ENCODE measurements at regions not wholly inside any gene's neighbourhood (a gene's known extent, or its start where the extent isn't known, plus 50 kb on each side); places are given as distances from the start of the nearest gene placed in this dataset.

DNA sequence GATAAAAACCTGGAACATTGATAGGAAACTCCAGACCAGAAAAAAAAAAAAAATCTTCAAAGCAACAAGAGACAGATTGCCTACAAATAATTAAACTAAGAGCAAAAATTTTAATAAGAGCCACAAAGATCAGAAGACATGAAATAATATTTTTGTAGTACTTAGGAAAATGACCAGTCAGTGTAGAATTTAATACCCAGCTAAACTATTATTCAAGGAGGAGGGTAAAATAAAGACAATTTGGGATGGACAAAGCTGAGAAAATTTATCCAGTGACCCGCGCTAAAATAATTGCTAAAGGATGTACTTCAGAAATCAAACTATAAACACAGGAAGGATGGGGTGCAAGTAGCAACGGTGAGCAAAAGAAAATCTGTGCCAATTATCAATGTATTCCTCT, 133.2 kb downstream of the AQP9 start:
- DNase-seq: no peak

DNA sequence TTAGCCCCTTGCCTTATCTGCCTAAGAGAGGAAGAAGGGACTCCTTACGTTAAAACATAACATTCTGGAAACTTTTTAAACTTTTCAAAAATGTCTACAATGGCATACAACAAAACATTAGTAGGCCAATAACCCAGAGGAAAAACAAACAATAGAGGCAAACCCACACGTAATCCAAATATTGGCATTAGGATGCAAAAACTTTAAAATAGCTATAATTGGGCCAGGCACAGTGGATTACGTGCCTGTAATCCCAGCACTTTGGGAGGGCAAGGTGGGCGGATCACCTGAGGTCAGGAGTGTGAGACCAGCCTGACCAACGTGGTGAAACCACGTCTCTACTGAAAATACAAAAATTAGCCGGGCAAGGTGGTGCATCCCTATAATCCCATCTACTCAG, 134.9 kb downstream of the AQP9 start:
- no peak for DNase-seq

DNA sequence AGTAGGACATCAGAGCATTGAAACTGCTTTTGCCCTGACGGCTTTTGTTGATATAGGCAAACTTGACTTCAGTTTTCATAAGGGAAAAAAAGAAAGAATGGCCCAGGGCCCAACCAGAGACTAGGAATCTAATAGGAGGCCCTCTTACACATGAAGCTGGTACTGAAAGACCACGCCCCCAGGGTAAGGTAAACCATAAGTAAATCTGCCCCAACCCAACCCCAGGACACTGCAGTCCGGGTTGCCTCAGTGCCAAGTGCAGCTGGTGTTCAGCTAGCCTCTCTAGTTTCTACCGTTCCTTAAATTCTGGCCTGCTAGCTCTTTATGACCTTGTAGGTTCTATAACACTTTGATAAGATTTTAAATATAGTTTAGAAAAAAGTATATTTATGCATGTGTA, 136.7 kb downstream of the AQP9 start:
- no peak for DNase-seq

DNA sequence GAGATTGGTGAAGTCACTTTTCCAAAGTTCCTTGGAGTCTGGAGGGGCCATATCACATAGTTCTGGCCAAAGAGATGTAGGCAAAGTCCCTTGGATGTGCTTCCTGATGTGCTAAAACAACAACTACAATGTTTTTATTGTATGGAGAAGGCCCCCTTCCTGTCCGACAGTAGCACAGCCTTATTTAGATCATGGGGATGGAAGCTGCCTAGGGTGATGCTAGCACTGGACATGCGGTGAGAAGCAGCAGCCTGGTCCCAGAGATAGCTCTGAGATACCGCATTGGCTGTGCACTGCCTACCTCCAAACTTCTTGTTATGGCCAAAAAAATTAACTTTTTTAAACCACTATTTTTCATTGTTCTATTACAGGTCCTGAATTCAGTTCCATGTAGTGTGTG, 137.6 kb downstream of the AQP9 start:
- no peak for DNase-seq

DNA sequence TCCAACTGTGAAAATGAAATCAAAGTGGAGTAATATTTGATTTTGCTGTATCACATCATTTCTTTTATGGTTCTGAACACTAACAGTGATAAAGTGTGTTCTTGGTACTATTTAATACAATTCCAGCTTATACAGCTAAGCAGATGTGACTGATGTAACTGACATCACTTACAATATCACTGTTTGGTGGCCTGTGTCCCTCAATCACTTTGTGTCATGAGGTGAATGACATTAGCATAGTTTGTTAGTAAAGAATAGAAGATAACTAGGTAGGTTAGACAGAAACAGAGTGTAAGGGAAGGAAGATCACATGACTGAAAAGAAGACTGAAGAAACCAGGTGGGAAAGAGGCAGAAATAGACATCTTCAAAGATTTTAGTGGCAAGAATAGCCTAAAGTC, 138.7 kb downstream of the AQP9 start:
- DNase-seq: no peak

DNA sequence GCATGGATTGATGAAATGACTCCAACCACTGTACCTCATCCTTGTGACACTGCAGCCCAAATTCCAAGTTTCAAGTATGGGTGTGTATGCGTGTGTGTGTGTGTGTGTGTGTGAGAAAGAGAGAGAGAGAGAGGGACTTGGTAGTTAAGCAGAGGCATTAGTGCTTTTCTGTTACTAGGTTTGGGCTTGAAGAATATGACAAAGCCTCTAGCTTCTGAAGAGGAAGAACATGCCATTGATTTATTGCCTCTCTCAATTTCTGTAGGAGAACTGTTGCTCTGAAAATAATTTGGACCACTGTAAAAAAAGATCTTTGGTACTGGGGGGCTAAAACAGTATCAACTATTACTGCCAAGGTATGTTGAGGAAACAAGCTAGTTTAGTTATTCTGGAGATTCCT, 139.2 kb downstream of the AQP9 start:
- no peak for DNase-seq

DNA sequence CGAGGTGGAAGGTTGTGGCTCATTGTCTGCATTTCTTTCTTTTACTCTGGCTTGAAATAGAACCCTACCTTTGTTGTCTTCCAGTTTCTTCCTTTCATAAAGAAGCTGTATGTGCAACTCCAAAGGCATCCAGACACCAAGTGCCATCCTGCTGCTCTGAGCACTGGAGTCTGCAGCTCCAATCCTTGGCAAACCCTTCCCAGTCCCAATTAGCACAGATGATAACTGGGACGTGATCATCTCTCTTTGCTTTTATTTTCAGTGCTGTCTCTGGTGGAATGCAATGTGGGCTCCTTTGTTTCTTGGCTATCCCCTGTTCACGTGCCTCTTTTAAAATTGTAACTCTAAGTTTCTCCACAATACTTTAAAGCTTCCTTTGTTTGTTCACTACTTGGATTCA, 140.9 kb downstream of the AQP9 start:
- DNase-seq: no peak

DNA sequence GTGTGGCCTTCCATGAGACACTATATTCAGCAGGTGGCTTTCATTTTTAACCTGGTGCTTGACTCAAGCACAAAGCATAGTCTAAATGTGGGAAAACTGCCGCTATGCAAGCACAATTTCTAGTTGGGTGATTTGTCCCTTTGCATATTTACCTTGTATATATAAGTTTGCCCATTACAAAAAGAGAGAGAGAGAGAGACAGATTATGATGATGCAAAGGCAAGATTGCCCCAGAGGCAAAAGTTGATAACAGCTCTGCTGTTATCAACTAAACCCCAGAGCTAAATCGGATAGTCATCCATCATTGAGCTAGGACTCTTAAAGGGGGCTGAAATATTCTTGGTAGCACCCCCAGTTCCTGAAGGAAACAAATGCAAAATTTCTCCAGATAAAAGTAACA, 141.5 kb downstream of the AQP9 start:
- DNase-seq: no peak

DNA sequence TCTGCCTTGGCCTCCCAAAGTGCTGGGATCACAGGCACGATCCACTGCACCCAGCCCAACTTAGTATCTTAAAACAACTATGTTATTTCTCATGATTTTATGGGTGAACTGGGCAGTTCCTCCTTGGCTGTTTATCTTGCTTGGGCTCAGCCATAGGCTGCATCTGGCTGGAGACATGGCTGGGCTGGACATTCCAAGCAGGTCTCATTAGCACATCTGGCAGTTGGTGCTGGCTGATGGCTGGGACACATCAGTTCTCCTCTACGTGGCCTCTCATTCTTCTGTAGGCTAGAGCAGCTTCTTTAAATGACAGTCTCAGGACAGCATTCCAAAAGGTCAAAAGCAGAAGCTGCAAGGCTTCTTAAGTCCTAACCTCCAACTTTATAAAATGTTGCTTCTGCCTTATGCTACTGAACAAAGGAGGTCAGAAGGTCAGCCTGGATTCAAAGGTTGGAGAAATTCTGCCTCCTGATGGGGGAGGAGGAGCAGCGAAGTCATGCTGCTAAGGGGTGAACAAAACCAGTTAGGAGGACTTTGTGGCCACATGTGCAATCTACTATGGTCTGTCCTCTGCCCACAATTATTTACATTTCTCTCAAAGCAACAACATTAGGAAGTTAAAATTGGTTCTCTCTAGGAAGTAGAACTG, 144.0 kb downstream of the AQP9 start:
- DNase-seq: no peak

DNA sequence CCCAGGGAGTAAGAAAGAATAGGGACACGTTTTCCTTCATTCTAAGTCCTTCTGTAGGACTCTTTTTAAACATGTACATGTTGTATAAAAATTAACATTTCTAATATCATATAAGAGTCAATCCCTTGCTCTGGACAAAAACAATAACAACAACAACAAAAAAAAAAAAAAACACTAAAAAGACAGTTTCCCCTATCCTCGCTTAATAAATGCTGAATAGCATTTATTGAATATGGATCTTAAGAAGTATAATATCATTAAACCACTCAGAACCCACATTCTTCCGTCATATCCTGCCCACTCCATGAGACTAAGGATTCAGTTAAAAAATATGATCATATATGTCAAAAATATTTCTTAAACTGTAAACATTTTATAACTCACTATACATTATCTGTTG, 145.1 kb downstream of the AQP9 start:
- DNase-seq: no peak

DNA sequence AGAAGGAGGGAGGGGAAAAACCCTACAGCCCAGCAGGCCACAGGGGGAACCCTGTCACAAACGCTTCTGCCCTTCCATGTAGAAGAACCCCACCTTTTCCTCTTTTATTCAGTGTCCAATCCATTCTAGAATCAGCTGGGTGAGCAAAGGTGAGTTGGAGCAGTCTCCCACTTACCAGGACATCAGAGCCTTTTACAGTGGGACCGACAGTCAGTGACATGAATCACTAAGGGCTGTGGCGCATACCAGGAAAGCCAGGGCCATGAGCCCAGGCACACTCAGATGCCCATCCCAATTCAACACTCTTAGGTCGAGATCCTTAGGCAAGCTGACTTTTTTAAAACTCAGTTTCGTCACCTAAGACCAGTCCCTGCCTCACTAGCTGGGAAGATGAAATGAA, 146.1 kb downstream of the AQP9 start:
- DNase-seq: no peak

DNA sequence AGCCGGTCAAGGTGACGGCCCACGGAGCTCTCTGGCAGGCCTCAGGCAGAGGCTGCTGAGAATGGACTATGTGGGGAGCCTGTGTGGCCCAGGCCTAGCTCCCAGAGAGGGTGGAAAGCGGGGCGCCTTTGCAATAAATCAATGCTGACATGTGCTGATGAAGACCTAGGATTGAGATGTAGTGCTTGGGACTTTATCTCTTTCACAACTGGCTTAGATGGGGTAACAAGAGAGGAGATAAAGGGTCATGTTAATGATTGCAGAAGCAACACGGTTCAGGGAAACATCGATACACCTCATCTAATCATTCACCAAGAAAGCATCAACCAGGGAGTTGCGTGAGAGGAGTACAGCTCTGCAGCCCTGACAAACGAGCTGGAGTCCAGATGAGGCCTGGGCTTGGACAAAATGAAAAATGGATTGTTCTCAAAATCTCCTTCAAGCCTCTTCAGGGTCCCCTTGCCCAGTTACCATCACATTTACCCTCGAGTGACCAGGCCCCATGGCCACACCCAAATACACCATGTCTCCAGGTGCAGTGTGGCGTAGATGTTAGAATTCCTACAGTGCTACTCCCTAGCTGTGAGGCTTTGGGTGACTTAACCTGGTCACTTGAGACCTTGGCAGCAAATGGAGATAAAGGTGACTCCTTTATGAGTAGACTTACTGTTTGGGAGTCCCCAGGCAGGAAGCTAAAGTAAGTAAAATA, 146.4 kb upstream of the LIPC start:
- no peak for DNase-seq

DNA sequence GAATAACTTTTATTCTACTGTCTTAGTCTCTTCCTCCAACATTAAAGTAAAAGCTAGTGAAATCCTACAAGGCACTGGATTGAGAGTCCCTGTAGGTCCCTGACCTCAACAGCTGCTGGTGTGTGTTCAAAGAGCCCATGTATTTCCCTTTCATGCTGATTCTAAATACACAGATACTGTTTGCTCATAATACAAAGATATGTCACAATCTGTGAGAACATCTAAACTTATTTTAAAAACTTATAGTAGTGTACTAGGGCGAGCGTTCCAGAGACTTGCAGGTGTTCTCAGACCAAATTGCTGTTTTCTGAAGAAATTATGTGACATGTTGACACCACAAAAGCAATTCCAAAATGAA, 145.9 kb upstream of the LIPC start:
- DNase-seq: no peak

DNA sequence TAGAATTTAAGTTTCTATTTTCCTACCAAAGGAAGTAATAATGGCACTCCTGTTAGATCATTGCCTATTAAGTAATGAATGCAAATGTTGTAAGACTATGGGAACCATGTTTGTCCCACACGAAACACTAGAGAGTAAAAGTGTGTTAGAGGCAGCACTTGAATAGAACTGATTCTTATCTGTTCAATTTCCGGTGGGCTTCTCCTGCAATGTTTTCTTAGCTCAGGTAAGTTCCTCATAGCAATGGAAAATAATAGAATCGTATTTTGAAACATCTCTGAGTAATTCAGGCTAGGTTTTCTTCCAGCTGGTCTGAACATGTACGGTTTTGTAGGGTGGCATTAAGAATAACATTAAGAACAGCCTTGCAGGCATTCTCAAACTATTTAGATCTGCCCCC, 145.3 kb upstream of the LIPC start:
- no peak for DNase-seq

DNA sequence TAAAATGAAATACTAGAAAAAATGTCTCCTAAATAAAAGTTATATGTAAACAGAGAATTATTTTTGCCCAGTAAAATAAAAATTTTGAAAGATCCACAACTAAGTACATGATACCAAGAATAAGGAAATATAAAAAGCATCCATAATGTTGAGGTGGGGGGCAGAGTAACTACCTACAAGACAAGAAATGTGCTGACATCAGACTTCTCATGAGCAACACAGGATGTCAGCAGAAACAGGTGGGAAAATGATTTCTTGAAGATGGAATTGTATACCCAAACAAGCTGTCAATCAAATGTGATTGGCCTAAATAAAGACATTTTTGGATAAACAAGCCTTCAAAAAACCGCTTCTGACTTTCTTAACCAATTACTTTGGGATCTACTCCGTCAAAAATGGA, 143.9 kb upstream of the LIPC start:
- no peak for DNase-seq

DNA sequence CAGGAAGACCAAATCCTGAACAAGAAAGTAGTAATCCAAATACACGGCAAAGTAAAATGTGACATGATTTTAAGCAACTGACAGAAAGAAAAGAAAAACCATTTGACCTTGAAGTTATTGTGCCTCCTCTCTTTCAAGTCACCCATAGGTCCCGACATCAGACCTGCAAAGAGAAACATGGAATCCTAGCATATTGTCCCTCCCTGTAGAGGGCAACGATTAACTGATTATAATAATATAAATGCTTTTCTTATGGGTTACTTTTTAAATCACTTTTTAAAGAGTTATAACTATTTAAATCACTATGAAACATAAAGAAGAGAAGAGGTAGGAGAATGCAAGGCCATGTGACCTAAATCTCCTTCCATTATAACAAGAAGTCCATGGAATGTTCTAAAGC, 143.2 kb upstream of the LIPC start:
- no peak for DNase-seq

DNA sequence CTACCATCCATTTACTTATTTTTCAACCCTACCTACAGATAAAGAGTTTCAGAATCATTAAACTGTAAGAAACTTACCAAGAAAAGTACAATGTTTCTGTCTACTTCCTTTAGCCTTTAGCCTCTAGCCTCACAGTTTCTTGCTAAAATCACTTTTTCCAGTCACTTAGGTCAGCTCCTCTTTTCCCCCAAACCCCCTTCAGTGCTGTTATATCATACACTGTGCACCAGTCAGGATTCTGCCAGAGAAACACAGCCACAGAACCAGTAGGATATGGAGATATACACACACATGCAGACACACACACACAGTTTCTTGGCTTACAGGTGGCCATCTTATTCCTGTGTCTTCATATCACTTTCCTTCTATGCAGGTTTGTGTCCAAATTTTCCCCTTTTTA, 139.9 kb upstream of the LIPC start:
- no peak for DNase-seq

DNA sequence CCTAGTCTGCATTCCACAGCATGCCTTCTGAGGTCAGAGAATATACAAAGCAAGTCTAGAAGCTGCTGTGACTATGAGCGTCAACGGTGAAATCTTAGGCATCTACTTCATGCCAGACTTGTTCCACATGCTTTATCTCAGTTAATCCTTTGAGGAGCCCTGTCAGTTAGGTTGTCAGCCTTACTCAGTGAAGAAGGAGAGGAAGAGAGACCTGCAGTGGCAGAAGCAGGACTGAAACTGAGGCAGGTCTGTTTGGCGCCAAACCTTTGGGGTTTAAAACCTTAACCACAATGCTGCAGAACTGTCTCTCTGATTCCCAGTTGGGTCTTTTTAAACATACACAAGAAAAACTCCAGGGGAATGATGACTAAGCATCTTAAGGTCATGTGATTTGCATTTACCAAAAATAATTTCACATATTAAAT, 139.0 kb upstream of the LIPC start:
- DNase-seq: no peak

DNA sequence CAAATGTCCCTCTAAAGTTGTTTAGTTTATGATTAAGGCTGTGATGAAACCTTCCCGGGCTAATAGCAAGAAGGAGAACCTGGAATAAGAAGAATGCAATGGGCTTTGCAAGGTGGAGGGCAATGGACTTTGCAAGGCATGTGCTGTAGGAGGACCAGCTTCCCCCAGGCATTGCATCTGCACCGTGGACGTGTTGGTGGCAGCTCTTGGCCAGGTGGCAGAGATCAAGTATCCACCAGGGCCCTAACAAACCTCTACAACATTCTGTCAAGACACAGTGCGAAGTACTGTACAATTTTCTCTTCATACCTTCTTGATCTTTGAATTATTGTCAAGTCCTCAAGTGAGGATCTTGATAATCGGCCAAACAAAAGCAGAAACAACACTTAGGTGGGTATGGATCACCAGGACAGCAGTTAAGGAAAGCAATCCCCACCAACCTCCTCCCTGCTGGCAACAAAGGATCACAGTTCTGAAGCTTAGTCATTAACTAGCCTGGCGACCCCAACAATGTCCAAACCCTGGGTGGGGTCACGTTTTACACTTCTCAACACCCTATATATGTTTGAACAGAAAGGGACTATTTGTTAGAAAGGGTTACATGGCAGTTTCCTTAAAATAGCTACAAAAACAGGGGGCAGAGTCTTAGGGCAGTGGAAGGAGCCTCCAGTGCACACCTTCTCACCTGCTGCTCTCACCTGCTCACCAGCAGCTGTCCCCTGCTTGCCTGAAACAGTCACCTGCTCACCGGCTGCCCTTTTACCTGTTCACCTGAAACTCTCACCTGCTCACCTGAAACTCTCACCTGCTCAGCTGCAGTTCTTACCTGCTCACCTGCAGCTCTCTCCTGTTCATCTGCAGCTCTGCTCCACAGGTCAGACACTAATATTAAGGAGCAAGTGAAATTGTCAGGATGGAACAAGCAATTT, 137.9 kb upstream of the LIPC start:
- peak; percentile 84 for DNase-seq

DNA sequence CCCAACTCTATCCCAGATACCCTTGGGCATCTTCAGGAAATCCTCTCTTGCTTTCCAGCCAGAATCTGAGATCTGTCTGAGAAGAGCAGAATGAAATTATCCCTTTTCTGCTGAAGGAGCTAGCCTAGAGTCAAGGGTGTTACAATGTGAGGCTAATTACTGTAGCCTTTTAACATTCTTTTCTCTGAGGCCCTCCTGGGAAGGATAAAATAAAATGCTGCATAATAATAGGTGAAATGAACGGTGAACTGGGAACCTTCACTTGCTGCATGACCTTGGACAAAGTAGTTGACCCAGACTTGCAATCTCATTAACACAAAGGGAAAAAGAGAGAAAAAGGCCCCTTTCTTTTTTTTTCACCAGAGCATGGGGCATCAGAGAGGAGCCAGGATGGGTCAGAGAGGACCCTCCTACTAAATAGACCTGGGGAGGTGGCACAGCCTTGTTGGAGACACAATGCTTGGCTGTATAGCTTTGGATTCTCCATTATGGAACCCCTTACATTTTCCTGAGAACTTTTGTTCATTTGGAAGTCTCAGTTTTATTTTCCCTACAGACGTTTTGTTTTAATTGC, 137.0 kb upstream of the LIPC start:
- no peak for DNase-seq

DNA sequence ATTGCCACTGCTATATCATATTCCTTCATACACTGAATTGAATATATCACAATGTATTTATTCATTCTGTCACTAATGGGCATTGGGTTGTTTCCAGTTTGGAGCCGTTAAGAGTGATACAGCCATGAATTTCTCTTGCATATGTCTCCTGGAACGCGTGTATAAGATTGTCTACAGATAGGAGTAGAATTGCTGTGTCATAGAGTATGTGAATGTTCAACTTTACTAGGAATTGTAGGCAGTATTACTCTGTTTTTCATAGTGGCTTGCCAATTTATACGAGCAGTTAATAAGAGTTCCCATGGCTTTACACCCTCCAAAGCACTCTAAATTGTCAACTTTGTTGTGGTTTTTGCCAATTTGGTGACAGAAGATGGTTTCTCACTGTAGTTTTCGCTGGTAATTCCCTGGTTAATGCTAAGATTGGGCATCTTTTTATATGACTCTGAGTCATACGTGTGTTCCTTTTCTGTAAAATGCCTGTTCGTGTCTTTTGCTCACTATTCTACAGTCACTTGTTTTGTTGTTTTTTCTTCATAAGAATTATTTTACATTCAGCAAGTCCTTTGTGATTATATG, 136.1 kb upstream of the LIPC start:
- no peak for DNase-seq

DNA sequence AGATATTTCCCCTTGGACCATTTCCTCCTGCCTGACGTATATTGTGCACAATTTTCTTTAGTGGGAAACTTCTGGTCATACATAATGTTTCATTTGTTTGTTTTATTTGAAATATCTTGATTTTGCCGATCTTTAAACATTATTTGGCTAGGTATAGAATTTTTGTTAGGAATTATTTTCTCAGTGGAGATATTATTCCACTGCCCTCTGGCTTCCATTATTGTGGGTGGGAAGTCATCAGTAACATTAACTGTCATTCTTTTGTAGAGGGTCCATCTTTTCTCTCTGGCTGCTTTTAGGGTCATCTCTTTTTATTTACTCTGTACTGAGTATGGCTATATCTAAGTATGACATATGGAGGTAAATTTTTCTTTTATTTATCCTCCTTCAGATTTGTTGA, 135.5 kb upstream of the LIPC start:
- no peak for DNase-seq

DNA sequence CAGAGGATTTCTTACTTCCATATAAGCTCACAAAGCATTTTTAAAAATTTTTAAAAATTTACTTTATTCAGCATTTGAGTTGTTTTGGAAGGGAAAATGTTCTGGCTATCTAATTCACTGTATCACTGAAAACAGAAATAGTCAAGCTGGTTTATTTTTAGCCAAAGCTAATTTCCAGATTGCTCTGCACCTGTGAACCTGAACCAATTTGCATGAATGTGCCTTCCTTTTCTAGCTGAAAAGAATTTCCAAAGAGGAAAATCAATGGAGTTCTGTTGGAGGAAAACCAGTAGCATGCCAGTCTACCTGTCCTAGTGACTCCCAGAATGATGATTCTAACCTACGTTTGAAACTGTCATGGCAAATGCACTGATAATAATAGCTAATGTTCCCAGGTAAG, 134.2 kb upstream of the LIPC start:
- DNase-seq: no peak
